ENCODE measurements at regions not wholly inside any gene's neighbourhood (a gene's known extent, or its start where the extent isn't known, plus 50 kb on each side); places are given as distances from the start of the nearest gene placed in this dataset.

DNA sequence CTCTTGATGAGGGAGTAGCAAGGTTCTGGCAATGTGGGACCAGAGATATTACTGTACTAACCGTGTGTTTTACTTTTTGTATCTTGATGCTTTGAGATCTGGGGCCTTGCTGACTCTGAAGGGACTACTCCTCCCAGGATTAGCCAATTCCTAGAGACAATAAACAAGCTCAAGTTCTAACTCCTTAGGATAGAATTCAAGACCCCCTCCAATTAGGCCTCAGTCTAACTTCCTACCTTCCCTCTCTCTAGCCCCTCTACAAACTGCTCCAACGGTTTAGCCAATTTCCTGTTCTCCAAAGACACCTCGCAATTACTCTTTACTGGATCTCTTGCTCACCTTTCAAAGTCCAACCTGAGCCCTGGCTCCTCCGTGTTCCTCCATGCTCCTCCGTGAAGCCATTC, 158.7 kb upstream of the JARID2 start:
- TF ChIP-seq POLR2A (IDR thresholded peaks at IDR 0.05; ENCODE audit: low read depth, low read length): no peak
- TF ChIP-seq, protein P1, sequence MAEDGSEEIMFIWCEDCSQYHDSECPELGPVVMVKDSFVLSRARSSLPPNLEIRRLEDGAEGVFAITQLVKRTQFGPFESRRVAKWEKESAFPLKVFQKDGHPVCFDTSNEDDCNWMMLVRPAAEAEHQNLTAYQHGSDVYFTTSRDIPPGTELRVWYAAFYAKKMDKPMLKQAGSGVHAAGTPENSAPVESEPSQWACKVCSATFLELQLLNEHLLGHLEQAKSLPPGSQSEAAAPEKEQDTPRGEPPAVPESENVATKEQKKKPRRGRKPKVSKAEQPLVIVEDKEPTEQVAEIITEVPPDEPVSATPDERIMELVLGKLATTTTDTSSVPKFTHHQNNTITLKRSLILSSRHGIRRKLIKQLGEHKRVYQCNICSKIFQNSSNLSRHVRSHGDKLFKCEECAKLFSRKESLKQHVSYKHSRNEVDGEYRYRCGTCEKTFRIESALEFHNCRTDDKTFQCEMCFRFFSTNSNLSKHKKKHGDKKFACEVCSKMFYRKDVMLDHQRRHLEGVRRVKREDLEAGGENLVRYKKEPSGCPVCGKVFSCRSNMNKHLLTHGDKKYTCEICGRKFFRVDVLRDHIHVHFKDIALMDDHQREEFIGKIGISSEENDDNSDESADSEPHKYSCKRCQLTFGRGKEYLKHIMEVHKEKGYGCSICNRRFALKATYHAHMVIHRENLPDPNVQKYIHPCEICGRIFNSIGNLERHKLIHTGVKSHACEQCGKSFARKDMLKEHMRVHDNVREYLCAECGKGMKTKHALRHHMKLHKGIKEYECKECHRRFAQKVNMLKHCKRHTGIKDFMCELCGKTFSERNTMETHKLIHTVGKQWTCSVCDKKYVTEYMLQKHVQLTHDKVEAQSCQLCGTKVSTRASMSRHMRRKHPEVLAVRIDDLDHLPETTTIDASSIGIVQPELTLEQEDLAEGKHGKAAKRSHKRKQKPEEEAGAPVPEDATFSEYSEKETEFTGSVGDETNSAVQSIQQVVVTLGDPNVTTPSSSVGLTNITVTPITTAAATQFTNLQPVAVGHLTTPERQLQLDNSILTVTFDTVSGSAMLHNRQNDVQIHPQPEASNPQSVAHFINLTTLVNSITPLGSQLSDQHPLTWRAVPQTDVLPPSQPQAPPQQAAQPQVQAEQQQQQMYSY (CRISPR knock-in tag; IDR thresholded peaks at IDR 0.05): no peak
- TF ChIP-seq TBL1XR1 (IDR thresholded peaks at IDR 0.05; ENCODE audit: low read depth, low read length): no peak
- no peak for TF ChIP-seq BRCA1 (IDR thresholded peaks at IDR 0.05; ENCODE audit: low read depth, low read length)
- TF ChIP-seq DPF2 (IDR thresholded peaks at IDR 0.05): no peak
- TF ChIP-seq WRNIP1 (IDR thresholded peaks at IDR 0.05; ENCODE audit: borderline replicate concordance, low read depth, low read length): no peak
- TF ChIP-seq YY1 (IDR thresholded peaks at IDR 0.05; ENCODE audit: low read depth, low read length): no peak
- no peak for TF ChIP-seq TARDBP (IDR thresholded peaks at IDR 0.05; ENCODE audit: borderline replicate concordance)
- no peak for TF ChIP-seq MTA3 (IDR thresholded peaks at IDR 0.05; ENCODE audit: borderline replicate concordance, low read length)
- no peak for TF ChIP-seq NFXL1 (IDR thresholded peaks at IDR 0.05; ENCODE audit: borderline replicate concordance)
- no peak for TF ChIP-seq MTA2 (IDR thresholded peaks at IDR 0.05; ENCODE audit: low read depth)
- TF ChIP-seq FOXM1 (IDR thresholded peaks at IDR 0.05; ENCODE audit: low read depth, low read length): no peak
- TF ChIP-seq TCF12 (IDR thresholded peaks at IDR 0.05; ENCODE audit: low read depth, low read length): no peak
- TF ChIP-seq SIX5 (IDR thresholded peaks at IDR 0.05; ENCODE audit: low read depth, low read length, severe bottlenecking): no peak
- no peak for TF ChIP-seq SREBF2 (IDR thresholded peaks at IDR 0.05; ENCODE audit: low read length)
- TF ChIP-seq, protein P2, sequence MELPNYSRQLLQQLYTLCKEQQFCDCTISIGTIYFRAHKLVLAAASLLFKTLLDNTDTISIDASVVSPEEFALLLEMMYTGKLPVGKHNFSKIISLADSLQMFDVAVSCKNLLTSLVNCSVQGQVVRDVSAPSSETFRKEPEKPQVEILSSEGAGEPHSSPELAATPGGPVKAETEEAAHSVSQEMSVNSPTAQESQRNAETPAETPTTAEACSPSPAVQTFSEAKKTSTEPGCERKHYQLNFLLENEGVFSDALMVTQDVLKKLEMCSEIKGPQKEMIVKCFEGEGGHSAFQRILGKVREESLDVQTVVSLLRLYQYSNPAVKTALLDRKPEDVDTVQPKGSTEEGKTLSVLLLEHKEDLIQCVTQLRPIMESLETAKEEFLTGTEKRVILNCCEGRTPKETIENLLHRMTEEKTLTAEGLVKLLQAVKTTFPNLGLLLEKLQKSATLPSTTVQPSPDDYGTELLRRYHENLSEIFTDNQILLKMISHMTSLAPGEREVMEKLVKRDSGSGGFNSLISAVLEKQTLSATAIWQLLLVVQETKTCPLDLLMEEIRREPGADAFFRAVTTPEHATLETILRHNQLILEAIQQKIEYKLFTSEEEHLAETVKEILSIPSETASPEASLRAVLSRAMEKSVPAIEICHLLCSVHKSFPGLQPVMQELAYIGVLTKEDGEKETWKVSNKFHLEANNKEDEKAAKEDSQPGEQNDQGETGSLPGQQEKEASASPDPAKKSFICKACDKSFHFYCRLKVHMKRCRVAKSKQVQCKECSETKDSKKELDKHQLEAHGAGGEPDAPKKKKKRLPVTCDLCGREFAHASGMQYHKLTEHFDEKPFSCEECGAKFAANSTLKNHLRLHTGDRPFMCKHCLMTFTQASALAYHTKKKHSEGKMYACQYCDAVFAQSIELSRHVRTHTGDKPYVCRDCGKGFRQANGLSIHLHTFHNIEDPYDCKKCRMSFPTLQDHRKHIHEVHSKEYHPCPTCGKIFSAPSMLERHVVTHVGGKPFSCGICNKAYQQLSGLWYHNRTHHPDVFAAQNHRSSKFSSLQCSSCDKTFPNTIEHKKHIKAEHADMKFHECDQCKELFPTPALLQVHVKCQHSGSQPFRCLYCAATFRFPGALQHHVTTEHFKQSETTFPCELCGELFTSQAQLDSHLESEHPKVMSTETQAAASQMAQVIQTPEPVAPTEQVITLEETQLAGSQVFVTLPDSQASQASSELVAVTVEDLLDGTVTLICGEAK (IDR thresholded peaks at IDR 0.05; ENCODE audit: borderline replicate concordance): no peak
- no peak for TF ChIP-seq NFIC (IDR thresholded peaks at IDR 0.05; ENCODE audit: low read depth, low read length)
- Histone ChIP-seq H2AFZ (ENCODE audit: control insufficient read depth, low read depth, low read length) (no peak overlapping the region), H3K4me2 (ENCODE audit: control insufficient read depth, insufficient read depth) (no peak overlapping the region), H3K36me3 (ENCODE audit: control insufficient read depth in 2 of 2, insufficient read depth in 2 of 2, low read length in 1 of 2) (no peaks in the 10 kb centered on the region), H4K20me1 (ENCODE audit: control insufficient read depth, insufficient read depth) (no peaks in the 10 kb centered on the region), H3K4me1 (ENCODE audit: control insufficient read depth, insufficient read depth, low read length) (no peaks in the 10 kb centered on the region), H3K27me3 (replicated peaks in 1 of 2; ENCODE audit: control insufficient read depth in 2 of 2, insufficient read depth in 2 of 2, low read length in 1 of 2) (no peaks in the 10 kb centered on the region), H3K27ac (ENCODE audit: control insufficient read depth, insufficient read depth) (no peak overlapping the region), H3K9me3 (replicated peaks; ENCODE audit: control insufficient read depth, insufficient read depth, low read length) (no peaks in the 10 kb centered on the region), H3K79me2 (ENCODE audit: control insufficient read depth, insufficient read depth, low read length) (no peaks in the 10 kb centered on the region), H3K9ac (ENCODE audit: control insufficient read depth, insufficient read depth, low read length) (no peak overlapping the region), H3K4me3 (no peak overlapping the region)
- intact Hi-C loops (cut with micrococcal nuclease; ENCODE audit: unreplicated experiment) (no loop called here), in situ Hi-C loops (cut with MboI) (no loop called here)
- 54% methylated on average over 5 of the region's 5 CpGs for WGBS (ENCODE audit: insufficient coverage, insufficient replicate concordance, low lambda C conversion rate, missing lambda C conversion rate)
- ATAC-seq (no peak), FAIRE-seq (no peak), DNase-seq (ENCODE audit: low read depth, low spot score) (no peak)
- RAD21 ChIA-PET (ENCODE audit: unreplicated experiment): interaction anchor here (0.7 kb wide), 1 partner anchor 19 kb away, joined by 3 read pairs; no protein-coding TSS in a partner anchor
- BruUV-seq (replicated peaks): no TSS peak
- CTCF ChIA-PET: interaction anchor here (1.1 kb wide), 1 partner anchor 16 kb away, joined by 3 read pairs; no protein-coding TSS in a partner anchor
- POLR2A ChIA-PET: interaction anchor here (0.6 kb wide), 1 partner anchor 15 kb away, joined by 5 read pairs; no protein-coding TSS in a partner anchor
- SMC1A ChIA-PET (ENCODE audit: uncharacterized antibody, unreplicated experiment): interaction anchor here (1.7 kb wide), 1 partner anchor 10 kb away, joined by 6 read pairs; no protein-coding TSS in a partner anchor

Data from GM12878 (cell line).